ENCODE measurements at regions not wholly inside any gene's neighbourhood (a gene's known extent, or its start where the extent isn't known, plus 50 kb on each side); places are given as distances from the start of the nearest gene placed in this dataset.

DNA sequence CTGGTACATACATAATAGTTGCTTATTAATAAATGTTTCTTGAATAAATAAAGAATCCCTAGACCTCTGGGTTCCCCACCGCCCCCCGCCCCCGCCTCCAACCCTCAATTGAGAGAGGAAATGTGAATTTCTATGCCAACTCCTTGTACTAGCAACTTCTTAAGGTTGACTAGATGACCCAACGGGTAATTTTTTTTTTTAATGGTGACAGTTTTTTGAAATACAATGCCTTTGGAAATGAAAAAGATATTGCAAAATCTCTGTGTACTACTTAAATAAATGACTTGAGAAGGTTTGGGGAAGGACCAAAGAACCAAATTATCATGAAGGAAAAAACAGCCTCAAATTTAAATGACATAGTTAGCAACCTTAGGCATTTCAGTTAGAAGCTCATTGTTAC, 640.3 kb downstream of the TBC1D4 start:
- Histone ChIP-seq H3K4me1 (no peaks in the 10 kb centered on the region), H3K36me3 (no peaks in the 10 kb centered on the region), H3K27me3 (no peaks in the 10 kb centered on the region), H3K9me3 (no peaks in the 10 kb centered on the region), H3K27ac (no peak overlapping the region), H3K4me3 (no peak overlapping the region)
- no peak for DNase-seq (ENCODE audit: extremely low spot score in 2 of 2)
- intact Hi-C loops (cut with DNase I), result no loop called here
- TF ChIP-seq POLR2AphosphoS5 (IDR thresholded peaks at IDR 0.05; ENCODE audit: insufficient read depth in 1 of 2, low read depth in 1 of 2) (no peak), POLR2A (IDR thresholded peaks at IDR 0.05) (no peak)
- TF ChIP-seq, protein P1, sequence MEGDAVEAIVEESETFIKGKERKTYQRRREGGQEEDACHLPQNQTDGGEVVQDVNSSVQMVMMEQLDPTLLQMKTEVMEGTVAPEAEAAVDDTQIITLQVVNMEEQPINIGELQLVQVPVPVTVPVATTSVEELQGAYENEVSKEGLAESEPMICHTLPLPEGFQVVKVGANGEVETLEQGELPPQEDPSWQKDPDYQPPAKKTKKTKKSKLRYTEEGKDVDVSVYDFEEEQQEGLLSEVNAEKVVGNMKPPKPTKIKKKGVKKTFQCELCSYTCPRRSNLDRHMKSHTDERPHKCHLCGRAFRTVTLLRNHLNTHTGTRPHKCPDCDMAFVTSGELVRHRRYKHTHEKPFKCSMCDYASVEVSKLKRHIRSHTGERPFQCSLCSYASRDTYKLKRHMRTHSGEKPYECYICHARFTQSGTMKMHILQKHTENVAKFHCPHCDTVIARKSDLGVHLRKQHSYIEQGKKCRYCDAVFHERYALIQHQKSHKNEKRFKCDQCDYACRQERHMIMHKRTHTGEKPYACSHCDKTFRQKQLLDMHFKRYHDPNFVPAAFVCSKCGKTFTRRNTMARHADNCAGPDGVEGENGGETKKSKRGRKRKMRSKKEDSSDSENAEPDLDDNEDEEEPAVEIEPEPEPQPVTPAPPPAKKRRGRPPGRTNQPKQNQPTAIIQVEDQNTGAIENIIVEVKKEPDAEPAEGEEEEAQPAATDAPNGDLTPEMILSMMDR (IDR thresholded peaks at IDR 0.05), result no peak

DNA sequence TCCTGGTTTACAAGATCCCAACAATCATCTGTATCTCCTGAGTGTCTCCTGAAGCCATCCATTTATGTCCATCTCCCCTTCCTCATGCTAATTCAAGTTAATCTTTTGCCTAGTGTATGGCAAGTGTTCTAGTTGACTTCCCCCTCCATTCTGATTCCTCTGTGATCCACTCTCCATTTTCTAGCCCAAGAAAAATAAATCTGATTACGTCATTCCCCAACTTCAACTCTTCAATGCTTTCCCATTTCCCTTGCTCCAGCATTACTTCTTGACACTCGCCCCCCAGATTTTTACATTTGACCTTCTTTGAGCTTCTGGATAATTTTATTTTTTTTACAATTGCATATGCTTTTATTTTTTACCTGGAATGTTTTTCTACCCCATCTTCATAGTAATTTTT, 640.8 kb downstream of the TBC1D4 start:
- Histone ChIP-seq H3K36me3 (no peaks in the 10 kb centered on the region), H3K4me3 (no peak overlapping the region), H3K27ac (no peak overlapping the region), H3K27me3 (no peaks in the 10 kb centered on the region), H3K4me1 (no peaks in the 10 kb centered on the region), H3K9me3 (no peaks in the 10 kb centered on the region)
- TF ChIP-seq, protein P1 (IDR thresholded peaks at IDR 0.05), result no peak
- no peak for TF ChIP-seq POLR2AphosphoS5 (IDR thresholded peaks at IDR 0.05; ENCODE audit: insufficient read depth in 1 of 2, low read depth in 1 of 2)
- no peak for DNase-seq (ENCODE audit: extremely low spot score in 2 of 2)
- intact Hi-C loops (cut with DNase I), result no loop called here

DNA sequence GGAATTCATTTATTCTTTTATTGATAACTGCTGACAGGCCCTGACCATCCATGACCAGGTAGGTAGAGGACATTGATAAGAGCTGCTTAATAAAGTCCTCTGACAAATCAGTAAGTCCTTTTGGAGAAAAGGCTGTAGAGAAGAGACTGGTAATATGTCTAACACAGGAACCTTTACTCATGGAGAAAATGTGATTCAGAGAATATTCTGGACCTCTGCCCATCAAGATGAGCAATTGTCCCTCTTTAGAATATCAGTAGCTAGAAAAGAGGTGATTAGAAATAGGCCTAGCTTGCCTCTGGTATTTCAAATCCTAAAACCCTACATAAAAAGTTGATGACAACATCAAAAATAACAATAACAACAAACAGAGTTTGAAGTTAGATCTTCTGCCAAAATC, 642.3 kb downstream of the TBC1D4 start:
- no peaks in the 10 kb centered on the region for H3K27me3 ChIP-seq
- no peaks in the 10 kb centered on the region for H3K4me1 ChIP-seq
- H3K36me3 ChIP-seq, result no peaks in the 10 kb centered on the region
- H3K27ac ChIP-seq, result no peak overlapping the region
- DNase-seq (ENCODE audit: extremely low spot score in 2 of 2), result no peak
- TF ChIP-seq, protein P1 (IDR thresholded peaks at IDR 0.05), result no peak
- TF ChIP-seq POLR2A (IDR thresholded peaks at IDR 0.05) (no peak), POLR2AphosphoS5 (IDR thresholded peaks at IDR 0.05; ENCODE audit: insufficient read depth in 1 of 2, low read depth in 1 of 2) (no peak)
- no peaks in the 10 kb centered on the region for H3K9me3 ChIP-seq
- H3K4me3 ChIP-seq, result no peak overlapping the region
- intact Hi-C loops (cut with DNase I), result no loop called here

- TF ChIP-seq POLR2A (IDR thresholded peaks at IDR 0.05), result no peak
- no peak for TF ChIP-seq POLR2AphosphoS5 (IDR thresholded peaks at IDR 0.05; ENCODE audit: insufficient read depth in 1 of 2, low read depth in 1 of 2)
- TF ChIP-seq, protein P1 (IDR thresholded peaks at IDR 0.05), result no peak
- Histone ChIP-seq H3K4me3 (no peak overlapping the region), H3K27me3 (no peaks in the 10 kb centered on the region), H3K9me3 (no peaks in the 10 kb centered on the region), H3K36me3 (no peaks in the 10 kb centered on the region), H3K27ac (no peak overlapping the region), H3K4me1 (no peaks in the 10 kb centered on the region)
- DNase-seq (ENCODE audit: extremely low spot score in 2 of 2), result no peak
- intact Hi-C loops (cut with DNase I), result no loop called here
These were observed 643.9 kb downstream of the TBC1D4 start for GRCh38 chr13:74838096-74838495.

DNA sequence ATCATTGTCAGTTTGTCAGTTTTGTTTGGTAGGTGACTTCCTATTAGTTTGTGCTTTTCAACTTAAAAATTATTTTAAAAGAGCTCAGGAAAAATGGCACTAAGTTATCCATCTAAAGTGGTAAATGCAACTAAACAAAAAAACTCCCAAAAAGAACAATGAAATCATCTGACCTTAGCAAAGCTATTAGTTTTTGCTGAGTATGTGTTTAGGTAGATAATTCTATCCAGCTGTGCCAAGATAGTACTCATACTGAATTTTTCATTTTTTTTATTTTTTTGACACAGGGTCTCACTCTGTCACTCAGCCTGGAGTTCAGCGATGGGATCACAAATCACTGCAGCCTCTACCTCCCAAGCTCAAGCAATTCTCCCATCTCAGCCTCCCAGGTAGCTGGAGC, 645.3 kb downstream of the TBC1D4 start:
- no peak overlapping the region for H3K4me3 ChIP-seq
- intact Hi-C loops (cut with DNase I), result no loop called here
- H3K9me3 ChIP-seq, result no peaks in the 10 kb centered on the region
- DNase-seq (ENCODE audit: extremely low spot score in 2 of 2), result no peak
- H3K4me1 ChIP-seq, result no peaks in the 10 kb centered on the region
- no peaks in the 10 kb centered on the region for H3K27me3 ChIP-seq
- no peak overlapping the region for H3K27ac ChIP-seq
- H3K36me3 ChIP-seq, result no peaks in the 10 kb centered on the region
- TF ChIP-seq, protein P1 (IDR thresholded peaks at IDR 0.05), result no peak
- TF ChIP-seq POLR2AphosphoS5 (IDR thresholded peaks at IDR 0.05; ENCODE audit: insufficient read depth in 1 of 2, low read depth in 1 of 2), result no peak
- no peak for TF ChIP-seq POLR2A (IDR thresholded peaks at IDR 0.05)
